SIG-M5 treated with dmso at 0.1 percent for 504 hours (cell line): ENCODE measurements at regions not wholly inside any gene's neighbourhood (a gene's known extent, or its start where the extent isn't known, plus 50 kb on each side); places are given as distances from the start of the nearest gene placed in this dataset.

ENCODE experiments used
- DNase-seq: peaks from one replicate; lab custom pipeline; 2025; ENCODE audit not compliant: unreplicated experiment; lab: John Stamatoyannopoulos, UW

DNA sequence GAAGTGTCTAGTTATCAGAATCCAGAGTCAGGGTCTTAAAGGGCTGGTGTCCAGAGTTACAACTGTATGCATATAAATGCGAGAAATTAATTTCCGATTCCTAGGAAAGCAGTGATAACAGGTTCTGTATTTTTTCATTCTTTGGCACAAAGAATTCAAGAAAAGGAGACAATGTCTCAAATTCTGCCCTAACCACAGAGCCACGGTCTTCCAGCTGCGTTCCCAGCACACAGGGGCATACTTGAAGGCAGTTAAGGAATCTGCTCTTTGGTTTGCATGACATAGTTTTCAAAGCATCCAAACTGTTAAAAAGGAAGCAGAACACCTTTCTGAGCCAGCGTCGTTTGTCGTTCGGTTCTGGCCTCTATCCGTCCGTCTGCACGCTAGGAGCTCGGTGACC, 416.9 kb upstream of the MKI67 start:
- DNase-seq = no peak

DNA sequence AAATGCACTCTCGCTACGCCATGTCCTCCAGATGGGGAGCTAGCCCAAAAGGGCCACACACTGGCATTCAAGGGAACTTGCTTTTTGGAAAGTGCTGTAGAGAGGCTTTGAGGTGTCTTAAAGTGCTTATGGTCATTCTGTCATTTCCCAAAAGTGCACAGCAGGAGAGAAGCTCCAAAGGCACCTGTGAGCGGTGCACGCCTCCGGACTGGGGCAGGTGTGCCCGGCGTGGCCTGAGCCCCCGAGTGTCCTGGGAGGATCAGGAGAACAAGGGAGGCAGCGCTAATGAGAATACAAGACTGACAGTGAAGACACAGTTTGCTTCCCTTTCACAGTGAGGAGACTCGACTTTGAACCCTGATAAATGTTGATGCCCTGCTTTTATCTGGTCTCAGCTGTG, 419.0 kb upstream of the MKI67 start:
- DNase-seq = no peak

DNA sequence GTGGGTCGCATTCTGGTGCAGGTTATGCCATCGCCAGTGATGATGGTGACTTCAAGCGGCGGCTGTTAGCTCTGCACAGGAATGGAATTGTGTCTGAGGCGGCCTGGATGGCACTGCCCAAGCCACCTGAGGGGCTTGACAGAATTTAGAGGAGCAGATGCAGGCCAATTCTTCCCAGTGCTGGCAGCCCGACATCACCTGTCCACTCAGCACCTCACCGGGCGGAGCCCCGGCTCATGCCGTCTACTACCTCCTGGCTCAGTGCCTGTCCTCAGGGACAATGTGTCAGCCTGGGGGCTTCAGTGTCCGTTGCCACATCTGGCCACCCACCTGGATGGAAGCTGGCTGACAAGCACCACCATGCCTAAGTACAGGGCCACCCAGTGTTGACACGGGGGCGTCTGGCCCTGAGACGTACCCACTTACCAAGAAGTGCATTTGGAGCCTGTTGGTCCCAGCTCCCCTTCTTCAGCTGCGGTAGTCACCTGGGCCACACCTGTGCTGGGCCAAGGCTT, 420.5 kb upstream of the MKI67 start:
- DNase-seq = no peak

- DNase-seq = no peak
Measured at GRCh38 chr10:128549101-128549608, 422.9 kb upstream of the MKI67 start.

- no peak for DNase-seq
Measured at GRCh38 chr10:128550045-128550444, 423.8 kb upstream of the MKI67 start.

- DNase-seq = no peak
Measured at GRCh38 chr10:128551475-128551874, 425.3 kb upstream of the MKI67 start.

- DNase-seq = no peak
Measured at GRCh38 chr10:128553755-128554154, 427.5 kb upstream of the MKI67 start.

- DNase-seq = no peak
Measured at GRCh38 chr10:128556182-128557110, 430.2 kb upstream of the MKI67 start.

- no peak for DNase-seq
Measured at GRCh38 chr10:128557149-128557710, 431.0 kb upstream of the MKI67 start.

DNA sequence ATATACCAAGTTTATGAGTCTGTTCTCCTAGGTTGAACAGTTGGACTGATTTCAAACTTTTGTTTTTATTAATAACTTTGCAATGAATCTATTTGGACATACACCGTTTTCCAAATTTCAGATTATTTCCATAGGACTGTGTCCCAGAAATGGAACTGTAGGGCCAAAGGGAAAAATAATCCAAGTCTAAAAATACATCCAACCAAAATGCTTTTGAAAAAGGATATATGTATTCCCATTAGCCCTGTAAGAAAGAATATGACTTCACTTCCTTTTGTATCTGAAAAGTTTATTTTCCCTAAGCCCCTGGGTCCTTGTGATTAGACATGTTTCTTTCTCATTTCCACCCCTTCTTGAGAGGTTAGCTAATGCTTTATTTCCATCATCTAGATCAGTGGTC, 434.2 kb upstream of the MKI67 start:
- DNase-seq = no peak

DNA sequence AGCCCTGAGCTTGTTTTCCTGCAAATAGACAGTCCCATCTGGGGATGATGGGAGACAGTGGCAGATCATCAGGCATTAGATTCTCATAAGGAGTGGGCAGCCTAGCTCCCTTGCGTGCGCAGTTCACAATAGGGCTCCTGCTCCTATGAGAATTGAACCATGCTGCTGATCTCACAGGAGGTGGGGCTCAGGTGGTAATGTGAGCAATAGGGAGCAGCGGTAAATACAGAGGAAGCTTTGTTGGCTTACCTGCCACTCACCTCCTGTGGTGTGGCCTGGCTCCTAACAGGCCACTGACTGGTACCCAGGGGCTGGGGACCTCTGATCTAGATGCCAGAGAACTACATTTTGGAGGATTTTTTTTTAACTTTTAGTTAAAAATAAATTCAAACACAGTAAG, 434.8 kb upstream of the MKI67 start:
- DNase-seq = no peak

- DNase-seq = no peak
Measured at GRCh38 chr10:128563387-128563786, 437.2 kb upstream of the MKI67 start.

DNA sequence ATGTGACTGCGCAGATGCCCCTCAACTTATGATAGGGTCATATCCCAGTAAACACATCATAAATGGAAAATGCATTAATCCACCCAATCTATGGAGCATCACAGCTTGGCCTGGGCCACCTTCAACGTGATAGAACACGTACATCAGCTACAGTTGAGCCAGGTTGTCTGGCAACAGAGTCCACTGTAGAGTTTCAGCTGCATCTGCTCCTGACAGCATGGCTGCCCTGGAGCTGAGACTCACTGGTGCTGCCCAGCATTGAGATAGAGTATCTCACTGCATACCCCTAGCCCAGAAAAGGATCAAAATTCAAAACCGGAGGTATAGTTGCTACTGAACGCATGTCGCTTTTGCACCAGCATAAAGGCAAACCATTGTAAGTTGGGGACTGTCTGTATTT, 437.7 kb upstream of the MKI67 start:
- DNase-seq = no peak

- DNase-seq = no peak
Measured at GRCh38 chr10:128566361-128566968, 440.2 kb upstream of the MKI67 start.

GRCh38 chr10:128567551-128567950, 441.3 kb upstream of the MKI67 start:
- DNase-seq = no peak

DNA sequence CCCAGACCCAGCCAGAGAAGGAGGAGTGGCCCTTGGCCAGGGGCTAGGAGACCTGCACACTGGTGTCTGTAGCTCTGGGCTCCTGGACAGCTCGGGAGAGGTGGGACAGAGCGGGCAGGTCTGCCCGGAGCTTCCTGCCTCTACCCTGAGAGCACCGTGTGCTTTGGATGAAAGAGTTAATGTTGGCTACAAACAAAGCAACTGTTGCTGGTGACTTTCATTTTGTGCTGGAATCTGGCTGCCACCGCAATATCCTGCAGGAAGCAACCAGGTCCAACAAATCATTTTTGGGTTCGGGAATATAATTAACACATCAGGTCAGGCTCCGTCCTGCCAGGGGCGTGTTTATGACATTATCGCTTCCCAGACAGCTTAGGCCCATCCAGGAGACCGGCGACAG, 441.8 kb upstream of the MKI67 start:
- no peak for DNase-seq

GRCh38 chr10:128568491-128568890, 442.3 kb upstream of the MKI67 start:
- no peak for DNase-seq

GRCh38 chr10:128568990-128569945, 443.0 kb upstream of the MKI67 start:
- no peak for DNase-seq

- DNase-seq = no peak
Measured at GRCh38 chr10:128570319-128570995, 444.2 kb upstream of the MKI67 start.

DNA sequence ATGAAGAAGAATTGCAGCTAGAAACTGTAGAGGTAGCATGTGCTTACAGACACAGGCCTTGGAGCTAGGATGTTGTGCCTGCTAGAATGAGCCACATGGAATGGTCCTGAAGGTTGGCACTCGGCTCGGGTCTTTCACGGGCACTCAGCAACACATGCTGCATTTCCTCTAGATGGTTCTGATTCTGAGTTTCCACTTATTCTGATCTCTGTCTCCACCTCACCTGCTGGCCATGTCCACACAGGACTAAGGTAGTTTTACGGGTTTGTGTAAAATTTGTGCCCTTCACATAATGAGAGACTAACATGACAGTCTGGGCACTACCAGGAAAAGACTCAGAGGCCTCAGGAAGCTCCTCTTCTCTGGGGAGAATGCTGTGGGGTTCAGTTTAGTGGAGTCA, 444.8 kb upstream of the MKI67 start:
- no peak for DNase-seq
